ENCODE measurements at regions not wholly inside any gene's neighbourhood (a gene's known extent, or its start where the extent isn't known, plus 50 kb on each side); places are given as distances from the start of the nearest gene placed in this dataset.

- DNase-seq (ENCODE audit: low read depth in 3 of 3, low spot score in 2 of 3): no peak
Measured at GRCh38 chr13:106681536-106681935, 113.6 kb upstream of the ARGLU1 start.

- no peak for DNase-seq (ENCODE audit: low read depth in 3 of 3, low spot score in 2 of 3)
Measured at GRCh38 chr13:106680796-106681472, 113.0 kb upstream of the ARGLU1 start.

GRCh38 chr13:106678646-106679418 lies 110.9 kb upstream of the ARGLU1 start:
- DNase-seq (ENCODE audit: low read depth in 3 of 3, low spot score in 2 of 3): no peak

- no peak for DNase-seq (ENCODE audit: low read depth in 3 of 3, low spot score in 2 of 3)
Measured at GRCh38 chr13:106675311-106675710, 107.4 kb upstream of the ARGLU1 start.

- no peak for DNase-seq (ENCODE audit: low read depth in 3 of 3, low spot score in 2 of 3)
Measured at GRCh38 chr13:106660746-106661625, 93.0 kb upstream of the ARGLU1 start.

GRCh38 chr13:106657104-106657503 lies 89.2 kb upstream of the ARGLU1 start:
- no peak for DNase-seq (ENCODE audit: low read depth in 3 of 3, low spot score in 2 of 3)

GRCh38 chr13:106656186-106656585 lies 88.2 kb upstream of the ARGLU1 start:
- no peak for DNase-seq (ENCODE audit: low read depth in 3 of 3, low spot score in 2 of 3)

- no peak for DNase-seq (ENCODE audit: low read depth in 3 of 3, low spot score in 2 of 3)
Measured at GRCh38 chr13:106651442-106651841, 83.5 kb upstream of the ARGLU1 start.

GRCh38 chr13:106650690-106651205 lies 82.8 kb upstream of the ARGLU1 start:
- DNase-seq (ENCODE audit: low read depth in 3 of 3, low spot score in 2 of 3): no peak

- DNase-seq (ENCODE audit: low read depth in 3 of 3, low spot score in 2 of 3): no peak
Measured at GRCh38 chr13:106649495-106649894, 81.6 kb upstream of the ARGLU1 start.

GRCh38 chr13:106640515-106640914 lies 72.6 kb upstream of the ARGLU1 start:
- no peak for DNase-seq (ENCODE audit: low read depth in 3 of 3, low spot score in 2 of 3)

- no peak for DNase-seq (ENCODE audit: low read depth in 3 of 3, low spot score in 2 of 3)
Measured at GRCh38 chr13:106637519-106637918, 69.6 kb upstream of the ARGLU1 start.

- DNase-seq (ENCODE audit: low read depth in 3 of 3, low spot score in 2 of 3): no peak
Measured at GRCh38 chr13:106636492-106636891, 68.6 kb upstream of the ARGLU1 start.

GRCh38 chr13:106635616-106636015 lies 67.7 kb upstream of the ARGLU1 start:
- DNase-seq (ENCODE audit: low read depth in 3 of 3, low spot score in 2 of 3): no peak

- no peak for DNase-seq (ENCODE audit: low read depth in 3 of 3, low spot score in 2 of 3)
Measured at GRCh38 chr13:106633321-106633720, 65.4 kb upstream of the ARGLU1 start.

- no peak for DNase-seq (ENCODE audit: low read depth in 3 of 3, low spot score in 2 of 3)
Measured at GRCh38 chr13:106630650-106631049, 62.7 kb upstream of the ARGLU1 start.

- no peak for DNase-seq (ENCODE audit: low read depth in 3 of 3, low spot score in 2 of 3)
Measured at GRCh38 chr13:106630162-106630561, 62.2 kb upstream of the ARGLU1 start.

GRCh38 chr13:106628936-106629659 lies 61.2 kb upstream of the ARGLU1 start:
- no peak for DNase-seq (ENCODE audit: low read depth in 3 of 3, low spot score in 2 of 3)

GRCh38 chr13:106626473-106626872 lies 58.5 kb upstream of the ARGLU1 start:
- no peak for DNase-seq (ENCODE audit: low read depth in 3 of 3, low spot score in 2 of 3)

GRCh38 chr13:106625578-106625977 lies 57.6 kb upstream of the ARGLU1 start:
- no peak for DNase-seq (ENCODE audit: low read depth in 3 of 3, low spot score in 2 of 3)
